Astrocyte (in vitro differentiated cells and primary cell): ENCODE measurements at regions not wholly inside any gene's neighbourhood (a gene's known extent, or its start where the extent isn't known, plus 50 kb on each side); places are given as distances from the start of the nearest gene placed in this dataset.

ENCODE experiments used
- CTCF ChIP-seq: IDR thresholded peaks from 2 replicates; pipeline ENCODE4 v1.5.1; 2011; ENCODE audit warnings: low read depth, mild to moderate bottlenecking, inconsistent platforms, low read length, moderate library complexity; ENCODE audit not compliant: insufficient read depth
- EZH2 ChIP-seq: IDR thresholded peaks from 2 replicates; pipeline ENCODE4 v1.6.1; 2012; ENCODE audit warnings: mild to moderate bottlenecking, low read length, inconsistent platforms; ENCODE audit not compliant: insufficient read depth

DNA sequence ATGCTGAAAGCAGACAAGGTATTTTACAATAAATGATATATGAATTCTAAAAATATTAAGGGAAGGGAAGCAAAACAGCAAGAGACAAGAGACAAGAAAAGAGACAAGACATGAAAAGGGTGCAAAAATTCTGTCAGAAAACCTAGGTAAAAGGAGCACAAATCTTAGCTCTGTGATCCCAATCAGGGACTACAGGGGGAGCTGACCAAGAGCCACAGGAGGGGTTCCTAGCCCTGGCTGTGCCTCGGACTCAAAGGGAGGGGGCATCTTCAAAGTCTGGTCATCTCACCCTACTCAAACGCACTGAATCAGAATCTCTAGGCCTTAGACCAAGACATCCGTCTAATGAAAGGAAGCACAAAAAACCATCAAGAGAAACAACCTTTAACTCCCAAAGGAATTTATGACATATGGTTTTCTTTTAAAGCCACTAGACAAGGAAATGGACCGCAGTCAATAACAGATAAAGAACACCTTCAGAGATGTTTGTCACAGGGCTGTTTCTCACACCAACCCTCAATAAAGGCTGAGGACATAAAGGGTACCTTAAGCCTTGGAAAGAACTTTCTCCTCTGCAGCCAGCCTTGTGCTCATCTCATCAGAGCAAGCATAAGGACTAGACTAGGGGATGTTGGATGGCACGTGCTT, 130.4 kb upstream of the CDYL start:
- TF ChIP-seq CTCF (no peak), EZH2 (no peak)
